ENCODE measurements at regions not wholly inside any gene's neighbourhood (a gene's known extent, or its start where the extent isn't known, plus 50 kb on each side); places are given as distances from the start of the nearest gene placed in this dataset.

DNA sequence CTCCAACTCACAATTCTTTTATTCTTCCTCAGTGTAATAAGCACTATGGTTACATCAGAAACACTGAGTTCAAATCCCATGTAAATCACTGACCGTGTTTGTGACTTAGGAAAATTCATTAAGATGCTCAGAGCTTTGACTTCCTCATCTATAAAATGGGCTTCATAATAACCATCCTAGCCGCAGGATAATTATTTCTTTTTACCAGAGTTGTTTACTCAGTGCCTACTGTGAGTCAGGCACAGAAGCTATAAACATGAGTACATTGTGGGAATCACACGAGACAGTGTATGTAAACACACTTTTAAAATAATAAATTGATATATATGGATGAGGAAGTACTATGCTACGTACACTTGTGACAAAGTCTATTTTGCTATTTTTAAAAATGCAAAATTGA lies 296.3 kb upstream of the TENM3 start:
- Histone ChIP-seq H3K4me3 (ENCODE audit: low read depth in 1 of 2, low read length in 2 of 2) (no peak overlapping the region), H3K4me1 (ENCODE audit: insufficient read depth, low read length) (no peaks in the 10 kb centered on the region), H2AFZ (ENCODE audit: low read depth, low read length) (no peak overlapping the region), H3K9me3 (ENCODE audit: insufficient read depth, low read length, severe bottlenecking) (no peaks in the 10 kb centered on the region), H3K9ac (ENCODE audit: low read depth, low read length) (no peak overlapping the region), H3K27ac (ENCODE audit: low read length) (no peak overlapping the region), H3K4me2 (ENCODE audit: insufficient read depth, low read length) (no peak overlapping the region), H4K20me1 (ENCODE audit: insufficient read depth, low read length) (no peaks in the 10 kb centered on the region), H3K79me2 (ENCODE audit: insufficient read depth, low read length) (no peaks in the 10 kb centered on the region), H3K36me3 (ENCODE audit: insufficient read depth, low read length) (no peaks in the 10 kb centered on the region), H3K27me3 (ENCODE audit: insufficient read depth, low read length, poor library complexity) (no peaks in the 10 kb centered on the region)
- TF ChIP-seq, protein P1, sequence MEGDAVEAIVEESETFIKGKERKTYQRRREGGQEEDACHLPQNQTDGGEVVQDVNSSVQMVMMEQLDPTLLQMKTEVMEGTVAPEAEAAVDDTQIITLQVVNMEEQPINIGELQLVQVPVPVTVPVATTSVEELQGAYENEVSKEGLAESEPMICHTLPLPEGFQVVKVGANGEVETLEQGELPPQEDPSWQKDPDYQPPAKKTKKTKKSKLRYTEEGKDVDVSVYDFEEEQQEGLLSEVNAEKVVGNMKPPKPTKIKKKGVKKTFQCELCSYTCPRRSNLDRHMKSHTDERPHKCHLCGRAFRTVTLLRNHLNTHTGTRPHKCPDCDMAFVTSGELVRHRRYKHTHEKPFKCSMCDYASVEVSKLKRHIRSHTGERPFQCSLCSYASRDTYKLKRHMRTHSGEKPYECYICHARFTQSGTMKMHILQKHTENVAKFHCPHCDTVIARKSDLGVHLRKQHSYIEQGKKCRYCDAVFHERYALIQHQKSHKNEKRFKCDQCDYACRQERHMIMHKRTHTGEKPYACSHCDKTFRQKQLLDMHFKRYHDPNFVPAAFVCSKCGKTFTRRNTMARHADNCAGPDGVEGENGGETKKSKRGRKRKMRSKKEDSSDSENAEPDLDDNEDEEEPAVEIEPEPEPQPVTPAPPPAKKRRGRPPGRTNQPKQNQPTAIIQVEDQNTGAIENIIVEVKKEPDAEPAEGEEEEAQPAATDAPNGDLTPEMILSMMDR (IDR thresholded peaks at IDR 0.05; ENCODE audit: borderline replicate concordance, extremely low read depth, low read length, poor library complexity, severe bottlenecking) = no peak
- TF ChIP-seq EZH2 (IDR thresholded peaks at IDR 0.05; ENCODE audit: borderline replicate concordance, low read depth, low read length, severe bottlenecking) = no peak
- no peak for DNase-seq
- ATAC-seq (ENCODE audit: insufficient read depth, low read depth) = no peak

DNA sequence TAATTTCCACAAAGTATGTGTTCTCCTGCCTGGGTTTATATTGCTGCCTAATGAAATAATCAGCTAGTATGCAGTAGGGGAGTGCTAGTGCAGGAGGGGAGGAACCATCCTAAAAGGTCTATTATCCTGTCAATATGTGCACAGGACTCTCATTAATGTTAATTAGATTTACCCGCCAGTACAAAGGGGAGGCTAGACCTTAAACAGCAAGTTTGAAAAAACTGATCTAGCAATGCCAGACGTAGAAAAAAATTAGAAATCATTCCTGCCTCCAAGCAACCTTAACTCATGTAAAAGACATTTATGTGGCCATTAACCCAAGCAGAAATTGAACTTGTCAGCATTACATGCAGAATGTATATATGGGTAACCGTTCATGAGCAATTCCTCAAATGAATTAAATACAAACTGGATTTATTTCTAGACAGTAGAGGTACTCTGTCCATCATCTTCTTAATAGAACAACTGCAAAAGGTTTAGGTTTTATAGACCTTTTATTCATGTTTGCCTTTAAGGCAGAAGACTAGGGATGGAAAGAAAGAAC lies 294.3 kb upstream of the TENM3 start:
- DNase-seq (no peak), ATAC-seq (ENCODE audit: insufficient read depth, low read depth) (no peak)
- Histone ChIP-seq H3K4me3 (ENCODE audit: low read depth in 1 of 2, low read length in 2 of 2) (no peak overlapping the region), H3K4me1 (ENCODE audit: insufficient read depth, low read length) (no peaks in the 10 kb centered on the region), H2AFZ (ENCODE audit: low read depth, low read length) (no peak overlapping the region), H3K4me2 (ENCODE audit: insufficient read depth, low read length) (no peak overlapping the region), H3K36me3 (ENCODE audit: insufficient read depth, low read length) (no peaks in the 10 kb centered on the region), H3K27me3 (ENCODE audit: insufficient read depth, low read length, poor library complexity) (no peaks in the 10 kb centered on the region), H3K9me3 (ENCODE audit: insufficient read depth, low read length, severe bottlenecking) (no peaks in the 10 kb centered on the region), H3K27ac (ENCODE audit: low read length) (no peak overlapping the region), H3K9ac (ENCODE audit: low read depth, low read length) (no peak overlapping the region), H4K20me1 (ENCODE audit: insufficient read depth, low read length) (no peaks in the 10 kb centered on the region), H3K79me2 (ENCODE audit: insufficient read depth, low read length) (no peaks in the 10 kb centered on the region)
- TF ChIP-seq, protein P1 (IDR thresholded peaks at IDR 0.05; ENCODE audit: borderline replicate concordance, extremely low read depth, low read length, poor library complexity, severe bottlenecking) = no peak
- TF ChIP-seq EZH2 (IDR thresholded peaks at IDR 0.05; ENCODE audit: borderline replicate concordance, low read depth, low read length, severe bottlenecking) = no peak

DNA sequence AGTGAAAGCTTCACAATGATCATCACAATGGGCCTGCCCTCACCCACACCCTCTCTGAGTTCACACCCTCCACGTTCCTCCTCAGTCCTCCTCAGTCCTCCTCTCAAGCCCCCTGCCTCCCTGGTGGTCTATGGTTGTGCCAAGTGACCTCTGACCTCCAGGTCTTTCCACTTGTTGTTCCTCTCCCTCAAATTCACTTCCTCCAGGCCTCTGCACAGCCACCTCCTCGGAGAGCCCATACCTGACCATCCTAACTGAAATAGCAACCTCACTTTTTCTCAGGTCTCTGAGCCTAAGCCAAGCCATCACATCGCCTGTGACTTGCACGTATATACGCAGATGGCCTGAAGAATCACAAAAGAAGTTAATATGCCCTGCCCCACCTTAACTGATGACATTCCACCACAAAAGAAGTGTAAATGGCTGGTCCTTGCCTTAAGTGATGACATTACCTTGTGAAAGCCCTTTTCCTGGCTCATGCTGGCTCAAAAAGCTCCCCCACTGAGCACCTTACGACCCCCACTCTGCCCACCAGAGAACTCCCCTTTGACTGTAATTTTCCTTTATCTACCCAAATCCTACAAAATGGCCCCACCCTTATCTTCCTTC lies 293.4 kb upstream of the TENM3 start:
- ATAC-seq (ENCODE audit: insufficient read depth, low read depth) = no peak
- H3K9me3 ChIP-seq (ENCODE audit: insufficient read depth, low read length, severe bottlenecking) = no peaks in the 10 kb centered on the region
- no peak for TF ChIP-seq EZH2 (IDR thresholded peaks at IDR 0.05; ENCODE audit: borderline replicate concordance, low read depth, low read length, severe bottlenecking)
- TF ChIP-seq, protein P1 (IDR thresholded peaks at IDR 0.05; ENCODE audit: borderline replicate concordance, extremely low read depth, low read length, poor library complexity, severe bottlenecking) = no peak
- no peaks in the 10 kb centered on the region for H3K79me2 ChIP-seq (ENCODE audit: insufficient read depth, low read length)
- no peak overlapping the region for H3K4me3 ChIP-seq (ENCODE audit: low read depth in 1 of 2, low read length in 2 of 2)
- H3K27me3 ChIP-seq (ENCODE audit: insufficient read depth, low read length, poor library complexity) = no peaks in the 10 kb centered on the region
- no peaks in the 10 kb centered on the region for H4K20me1 ChIP-seq (ENCODE audit: insufficient read depth, low read length)
- DNase-seq = no peak
- H3K9ac ChIP-seq (ENCODE audit: low read depth, low read length) = no peak overlapping the region
- H3K4me1 ChIP-seq (ENCODE audit: insufficient read depth, low read length) = no peaks in the 10 kb centered on the region
- H3K27ac ChIP-seq (ENCODE audit: low read length) = no peak overlapping the region
- no peaks in the 10 kb centered on the region for H3K36me3 ChIP-seq (ENCODE audit: insufficient read depth, low read length)
- H2AFZ ChIP-seq (ENCODE audit: low read depth, low read length) = no peak overlapping the region
- H3K4me2 ChIP-seq (ENCODE audit: insufficient read depth, low read length) = no peak overlapping the region
